Panc1 (cell line): ENCODE measurements at regions not wholly inside any gene's neighbourhood (a gene's known extent, or its start where the extent isn't known, plus 50 kb on each side); places are given as distances from the start of the nearest gene placed in this dataset.

Source experiments
- ATAC-seq: fragments of 200-7000 bp; cut with Tn5 transposase; 2 replicates; pipeline ENCODE4 v1.9.1; 2020; ENCODE audit warnings: mild to moderate bottlenecking, moderate library complexity
- BruUV-seq: library from RNA; stranded (reverse); fragments of 400-500 nt; replicated peaks from 2 replicates; lab custom pipeline; 2021; lab: Mats Ljungman, UMichigan
- CTCF ChIA-PET: fragments of 300-600 bp; sonication (Branson Sonifier 250); formaldehyde crosslinking; loops from one replicate; lab custom pipeline; 2022; ENCODE audit warnings: antibody characterized with exemption; lab: Charles Lee
- POLR2A ChIA-PET: fragments of 300-600 bp; sonication (Branson Sonifier 250); formaldehyde crosslinking; loops from one replicate; lab custom pipeline; 2022; ENCODE audit warnings: antibody characterized with exemption; lab: Charles Lee
- DNase-seq: peaks from one replicate; pipeline ENCODE4 v3.0.0-alpha.2; 2010; ENCODE audit warnings: low read depth, low spot score
- H3K27ac ChIP-seq: 2 replicates; pipeline ENCODE4 v1.5.1; 2011; ENCODE audit warnings: mild to moderate bottlenecking, low read length, inconsistent platforms
- H3K27me3 ChIP-seq: fragments of 200-500 bp; sonication (Bioruptor generic); 2 replicates; pipeline ENCODE4 v1.6.0; 2014; ENCODE audit warnings: low read length, inconsistent platforms; ENCODE audit not compliant: control insufficient read depth, insufficient read depth
- H3K36me3 ChIP-seq: fragments of 200-500 bp; sonication (Bioruptor generic); 2 replicates; pipeline ENCODE4 v1.5.1; 2014; ENCODE audit warnings: inconsistent platforms, mild to moderate bottlenecking, low read length, moderate library complexity; ENCODE audit not compliant: control insufficient read depth, insufficient read depth
- H3K4me1 ChIP-seq: 2 replicates; pipeline ENCODE4 v1.5.1; 2011; ENCODE audit warnings: inconsistent platforms, mild to moderate bottlenecking, low read length, moderate library complexity; ENCODE audit not compliant: control insufficient read depth, insufficient read depth
- H3K4me3 ChIP-seq, 2 experiments: 2 replicates each; pipeline ENCODE4 v1.5.1; 2011 to 2012; ENCODE audit warnings: low read depth in 2 of 2, low read length in 2 of 2, mild to moderate bottlenecking in 2 of 2, inconsistent platforms in 1 of 2, moderate library complexity in 1 of 2
- H3K9me3 ChIP-seq: fragments of 200-500 bp; sonication (Bioruptor generic); 2 replicates; pipeline ENCODE4 v1.5.1; 2014; ENCODE audit warnings: low read depth, mild to moderate bottlenecking, inconsistent platforms, low read length, moderate library complexity; ENCODE audit not compliant: control insufficient read depth, insufficient read depth
- POLR2AphosphoS5 ChIP-seq: IDR thresholded peaks from 2 replicates; pipeline ENCODE4 v1.6.1; 2012; ENCODE audit warnings: mild to moderate bottlenecking, low read depth, low read length, moderate library complexity
- REST ChIP-seq, 2 experiments: IDR thresholded peaks; 2 replicates each; pipeline ENCODE4 v1.6.1; 2011 to 2012; ENCODE audit warnings: low read depth in 2 of 2, control low read depth in 1 of 2, low read length in 1 of 2, mild to moderate bottlenecking in 1 of 2, moderate library complexity in 1 of 2; ENCODE audit not compliant: insufficient read depth in 1 of 2
- SIN3A ChIP-seq: IDR thresholded peaks from 2 replicates; pipeline ENCODE4 v1.6.1; 2012; ENCODE audit warnings: low read depth, mild to moderate bottlenecking, low read length, moderate library complexity, borderline replicate concordance; ENCODE audit not compliant: insufficient read depth
- TCF7L2 ChIP-seq: IDR thresholded peaks from 2 replicates; pipeline ENCODE4 v1.6.1; 2011; ENCODE audit warnings: mild to moderate bottlenecking, low read depth, low read length, inconsistent platforms
- in situ Hi-C: cut with HindIII; loops from 2 replicates; pipeline ENCODE4 v1.10.0; 2016; ENCODE audit warnings: low sequenced_read_pairs, low pct_unique_long_range_greater_than_20kb
- intact Hi-C: fragments of 100-400 bp; cut with micrococcal nuclease; formaldehyde crosslinking; loops from one replicate; pipeline ENCODE4 v1.10.0; 2022; ENCODE audit not compliant: unreplicated experiment
- TF ChIP-seq, protein P1 (sequence below): fragments of 450-650 bp; IDR thresholded peaks from 2 replicates; pipeline ENCODE4 v1.5.1; 2017; ENCODE audit warnings: mild to moderate bottlenecking

- no peak for TF ChIP-seq POLR2AphosphoS5
- TF ChIP-seq SIN3A = no peak
- no peak for TF ChIP-seq TCF7L2
- no peak for TF ChIP-seq REST (IDR thresholded peaks at IDR 0.05; ENCODE audit: insufficient read depth in 1 of 2, low read depth in 2 of 2, low read length in 1 of 2)
- TF ChIP-seq, protein P1, sequence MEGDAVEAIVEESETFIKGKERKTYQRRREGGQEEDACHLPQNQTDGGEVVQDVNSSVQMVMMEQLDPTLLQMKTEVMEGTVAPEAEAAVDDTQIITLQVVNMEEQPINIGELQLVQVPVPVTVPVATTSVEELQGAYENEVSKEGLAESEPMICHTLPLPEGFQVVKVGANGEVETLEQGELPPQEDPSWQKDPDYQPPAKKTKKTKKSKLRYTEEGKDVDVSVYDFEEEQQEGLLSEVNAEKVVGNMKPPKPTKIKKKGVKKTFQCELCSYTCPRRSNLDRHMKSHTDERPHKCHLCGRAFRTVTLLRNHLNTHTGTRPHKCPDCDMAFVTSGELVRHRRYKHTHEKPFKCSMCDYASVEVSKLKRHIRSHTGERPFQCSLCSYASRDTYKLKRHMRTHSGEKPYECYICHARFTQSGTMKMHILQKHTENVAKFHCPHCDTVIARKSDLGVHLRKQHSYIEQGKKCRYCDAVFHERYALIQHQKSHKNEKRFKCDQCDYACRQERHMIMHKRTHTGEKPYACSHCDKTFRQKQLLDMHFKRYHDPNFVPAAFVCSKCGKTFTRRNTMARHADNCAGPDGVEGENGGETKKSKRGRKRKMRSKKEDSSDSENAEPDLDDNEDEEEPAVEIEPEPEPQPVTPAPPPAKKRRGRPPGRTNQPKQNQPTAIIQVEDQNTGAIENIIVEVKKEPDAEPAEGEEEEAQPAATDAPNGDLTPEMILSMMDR = no peak
- intact Hi-C loops = no loop called here
- H3K27me3 ChIP-seq = peaks cover 11% of the 10 kb centered on the region
- POLR2A ChIA-PET = interaction anchor here (0.6 kb wide), 1 partner anchor 318 kb away, joined by 3 read pairs; no protein-coding TSS in a partner anchor
- DNase-seq = no peak
- CTCF ChIA-PET = no interaction called here
- H3K27ac ChIP-seq = no peak overlapping the region
- H3K4me3 ChIP-seq = no peak overlapping the region
- no peak for ATAC-seq
- no peaks in the 10 kb centered on the region for H3K4me1 ChIP-seq
- H3K36me3 ChIP-seq = no peaks in the 10 kb centered on the region
- no peaks in the 10 kb centered on the region for H3K9me3 ChIP-seq
- no TSS peak for BruUV-seq
- in situ Hi-C loops = no loop called here
Measured at GRCh38 chr7:25632616-25633015, 404.3 kb upstream of the NPVF start.

- H3K27ac ChIP-seq = no peak overlapping the region
- BruUV-seq = no TSS peak
- no peaks in the 10 kb centered on the region for H3K9me3 ChIP-seq
- intact Hi-C loops = no loop called here
- H3K4me1 ChIP-seq = no peaks in the 10 kb centered on the region
- ChIA-PET POLR2A (no interaction called here), CTCF (no interaction called here)
- DNase-seq = no peak
- no peak for TF ChIP-seq TCF7L2
- TF ChIP-seq POLR2AphosphoS5 = no peak
- no peak for TF ChIP-seq REST (IDR thresholded peaks at IDR 0.05; ENCODE audit: insufficient read depth in 1 of 2, low read depth in 2 of 2, low read length in 1 of 2)
- TF ChIP-seq SIN3A = no peak
- TF ChIP-seq, protein P1 = no peak
- ATAC-seq = no peak
- no peaks in the 10 kb centered on the region for H3K36me3 ChIP-seq
- in situ Hi-C loops = no loop called here
- no peak overlapping the region for H3K4me3 ChIP-seq
- H3K27me3 ChIP-seq = peaks cover 11% of the 10 kb centered on the region
Measured at GRCh38 chr7:25633426-25634036, 405.2 kb upstream of the NPVF start.
